OCI-LY7 (cell line): ENCODE measurements at regions not wholly inside any gene's neighbourhood (a gene's known extent, or its start where the extent isn't known, plus 50 kb on each side); places are given as distances from the start of the nearest gene placed in this dataset.

Experiments used
- CTCF ChIP-seq: fragments of 200-600 bp; sonication (generic); conservative IDR thresholded peaks from 2 replicates; pipeline ENCODE4 v1.5.1; 2014; ENCODE audit warnings: mild to moderate bottlenecking, antibody characterized with exemption, low read length, moderate library complexity, mixed read lengths
- EZH2phosphoT487 ChIP-seq: fragments of 200-600 bp; sonication (generic); IDR thresholded peaks from 2 replicates; pipeline ENCODE4 v1.6.1; 2018; ENCODE audit warnings: low read depth, borderline replicate concordance, mild to moderate bottlenecking, mixed run types, antibody characterized with exemption, low read length, moderate library complexity, mixed read lengths

GRCh38 chr21:23837564-23837963 is 1769.7 kb downstream of the MRPL39 start:
- TF ChIP-seq EZH2phosphoT487 (no peak), CTCF (no peak)
